Esophagus muscularis mucosa (tissue), 4 donors: ENCODE measurements at regions not wholly inside any gene's neighbourhood (a gene's known extent, or its start where the extent isn't known, plus 50 kb on each side); places are given as distances from the start of the nearest gene placed in this dataset.

Source experiments
- DNase-seq: peaks from one replicate; pipeline ENCODE4 v3.0.0-alpha.2; 2017; ENCODE audit errors: extremely low spot score
- H3K27ac ChIP-seq, 4 donors: fragments of 200-600 bp; sonication (generic); replicated peaks in 1 of 4; 1 replicate in 3 of 4; 2 replicates in 1 of 4; pipeline ENCODE4 v1.5.1; 2016 to 2019; ENCODE audit warnings: mild to moderate bottlenecking in 1 of 4
- H3K27me3 ChIP-seq, 4 donors: fragments of 200-600 bp; sonication (generic); one replicate each; pipeline versions ENCODE4 v1.5.1 to v1.6.0; 2016 to 2019
- H3K36me3 ChIP-seq, 4 donors: fragments of 200-600 bp; sonication (generic); one replicate each; pipeline ENCODE4 v1.5.1; 2016 to 2019
- H3K4me1 ChIP-seq, 4 donors: fragments of 200-600 bp; sonication (generic); one replicate each; pipeline ENCODE4 v1.5.1; 2016 to 2019
- H3K4me3 ChIP-seq, 4 donors: fragments of 200-600 bp; sonication (generic); 1 replicate in 2 of 4; 2 replicates in 2 of 4; pipeline ENCODE4 v1.5.1; 2016 to 2019; ENCODE audit warnings: mild to moderate bottlenecking in 4 of 4, moderate library complexity in 1 of 4
- H3K9me3 ChIP-seq, 4 donors: fragments of 200-600 bp; sonication (generic); 1 replicate in 3 of 4; 2 replicates in 1 of 4; pipeline ENCODE4 v1.5.1; 2016 to 2019
- CTCF ChIP-seq, 3 experiments: fragments of 200-600 bp in 2 of 3; fragments of 450-650 bp in 1 of 3; sonication (generic) in 2 of 3; IDR thresholded peaks; one replicate each; pipeline ENCODE4 v1.5.1; 2017 to 2019; ENCODE audit warnings: antibody characterized with exemption in 3 of 3, mild to moderate bottlenecking in 2 of 3, moderate library complexity in 1 of 3
- EP300 ChIP-seq: sonication (generic); formaldehyde crosslinking; IDR thresholded peaks from one replicate; pipeline ENCODE4 v1.6.1; 2017; ENCODE audit warnings: antibody characterized with exemption
- POLR2A ChIP-seq: fragments of 450-650 bp; IDR thresholded peaks from one replicate; pipeline ENCODE4 v1.6.1; 2017; ENCODE audit warnings: antibody characterized with exemption, moderate library complexity, mild to moderate bottlenecking, low read depth
- POLR2AphosphoS5 ChIP-seq, 2 donors: sonication (generic); formaldehyde crosslinking; IDR thresholded peaks; one replicate each; pipeline ENCODE4 v1.6.1; 2017; ENCODE audit warnings: antibody characterized with exemption in 2 of 2
- WGBS: methylation state at CpG from one replicate; pipeline ENCODE4 v1.1.5; 2018; 5-methylcytosine and 5-hydroxymethylcytosine counted together
- intact Hi-C: fragments of 100-400 bp; cut with DNase I; formaldehyde crosslinking; loops from one replicate; pipeline ENCODE4 v1.15.1; 2023
- small RNA-seq, 3 donors: library from RNA; depleted of rRNA; stranded (forward); fragments of <200 nt; gene quantifications; one replicate each; pipeline ENCODE3, GENCODE V24; 2016

DNA sequence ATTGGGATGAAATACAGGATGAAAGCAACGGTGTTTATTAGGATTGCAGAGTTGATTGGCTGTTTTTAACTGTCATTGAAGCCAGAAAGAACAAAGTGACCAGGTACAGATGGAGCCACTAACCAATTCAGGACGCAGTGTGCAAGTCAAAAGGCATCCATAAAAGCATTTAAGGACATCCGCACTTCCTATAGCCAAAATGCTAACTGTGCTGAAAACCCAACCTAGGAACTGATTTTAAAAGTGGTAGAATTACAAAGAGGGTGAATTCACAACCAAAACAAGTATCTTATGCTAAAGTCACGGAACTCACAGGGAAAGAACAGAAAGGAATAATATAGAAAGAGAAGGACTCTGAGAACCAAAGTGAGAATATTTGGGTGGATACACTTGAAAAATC lies 63.1 kb upstream of the FOXG1 start:
- H3K4me1 ChIP-seq: no peaks in the 10 kb centered on the region
- WGBS: 84% methylated on average over 4 of the region's 4 CpGs
- H3K27me3 ChIP-seq: no peaks in the 10 kb centered on the region
- DNase-seq: no peak
- no peaks in the 10 kb centered on the region for H3K36me3 ChIP-seq
- TF ChIP-seq POLR2A (no peak), CTCF (IDR thresholded peaks at IDR 0.05) (no peak), POLR2AphosphoS5 (IDR thresholded peaks at IDR 0.05) (no peak), EP300 (no peak)
- H3K4me3 ChIP-seq: no peak overlapping the region
- intact Hi-C loops: no loop called here
- no peak overlapping the region for H3K27ac ChIP-seq
- H3K9me3 ChIP-seq: no peaks in the 10 kb centered on the region

DNA sequence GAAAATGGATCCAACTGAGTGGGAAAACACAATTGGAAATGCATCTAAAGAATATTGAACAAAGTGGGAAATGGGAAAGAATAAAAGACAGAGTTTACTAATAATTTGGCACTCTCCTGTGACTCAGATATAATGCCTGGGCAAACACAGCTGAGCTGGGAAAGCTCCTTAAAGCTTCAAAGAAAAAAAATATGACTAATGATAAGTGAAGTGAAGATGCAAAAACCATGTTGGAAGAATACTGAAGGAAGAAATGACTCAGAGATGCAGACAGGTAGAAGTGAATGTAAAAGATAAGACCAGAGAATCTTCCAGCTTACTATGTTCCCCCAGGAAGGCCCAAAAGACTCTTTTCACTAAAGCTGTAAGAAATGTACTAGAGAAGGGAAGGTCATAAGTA lies 62.4 kb upstream of the FOXG1 start:
- H3K27ac ChIP-seq: no peak overlapping the region
- no peak overlapping the region for H3K4me3 ChIP-seq
- intact Hi-C loops: no loop called here
- no peaks in the 10 kb centered on the region for H3K27me3 ChIP-seq
- no peaks in the 10 kb centered on the region for H3K9me3 ChIP-seq
- H3K4me1 ChIP-seq: no peaks in the 10 kb centered on the region
- TF ChIP-seq EP300 (no peak), POLR2A (no peak), CTCF (IDR thresholded peaks at IDR 0.05) (no peak), POLR2AphosphoS5 (IDR thresholded peaks at IDR 0.05) (no peak)
- no peaks in the 10 kb centered on the region for H3K36me3 ChIP-seq
- no peak for DNase-seq

- Histone ChIP-seq H3K4me1 (no peaks in the 10 kb centered on the region), H3K36me3 (no peaks in the 10 kb centered on the region), H3K27me3 (no peaks in the 10 kb centered on the region), H3K4me3 (no peak overlapping the region), H3K27ac (no peak overlapping the region), H3K9me3 (peaks cover 0 to 13% (median 0%) of the 10 kb centered on the region in 4 donors)
- intact Hi-C loops: no loop called here
- TF ChIP-seq CTCF (IDR thresholded peaks at IDR 0.05) (no peak), POLR2A (no peak), POLR2AphosphoS5 (IDR thresholded peaks at IDR 0.05) (no peak), EP300 (no peak)
- no peak for DNase-seq
- WGBS: 59% methylated on average over 2 of the region's 2 CpGs
Measured at GRCh38 chr14:28707814-28708213, 58.8 kb upstream of the FOXG1 start.

GRCh38 chr14:28709571-28710305 lies 56.8 kb upstream of the FOXG1 start:
- 76% methylated on average over 2 of the region's 2 CpGs for WGBS
- TF ChIP-seq CTCF (IDR thresholded peaks at IDR 0.05): no peak
- TF ChIP-seq POLR2A: no peak
- TF ChIP-seq EP300: no peak
- TF ChIP-seq POLR2AphosphoS5 (IDR thresholded peaks at IDR 0.05): no peak

More at GRCh38 chr14:28709571-28710305, 56.8 kb upstream of the FOXG1 start:
- no peak overlapping the region for H3K27ac ChIP-seq
- H3K36me3 ChIP-seq: no peaks in the 10 kb centered on the region
- peaks cover 0 to 13% (median 0%) of the 10 kb centered on the region in 4 donors for H3K9me3 ChIP-seq
- H3K4me3 ChIP-seq: no peak overlapping the region
- no peak for DNase-seq
- no peaks in the 10 kb centered on the region for H3K4me1 ChIP-seq
- no peaks in the 10 kb centered on the region for H3K27me3 ChIP-seq
- intact Hi-C loops: no loop called here

Small RNA genes lying in the stretch of these regions (small RNA-seq; reads per million reads assigned to genes)
- gene EIF4A1P12: 0 reads per million in 3 donors
- gene MIR3171: 0 reads per million in 3 donors
- 0 reads per million in 3 donors for gene MIR4307
